NT2/D1 (cell line): ENCODE measurements at regions not wholly inside any gene's neighbourhood (a gene's known extent, or its start where the extent isn't known, plus 50 kb on each side); places are given as distances from the start of the nearest gene placed in this dataset.

Experiments used
- SUZ12 ChIP-seq: IDR thresholded peaks from 2 replicates; pipeline ENCODE4 v1.6.1; 2011; ENCODE audit not compliant: insufficient read length, insufficient read depth; ENCODE audit errors: extremely low read depth
- YY1 ChIP-seq: IDR thresholded peaks from 2 replicates; pipeline ENCODE4 v1.6.1; 2011; ENCODE audit not compliant: insufficient read length, insufficient read depth
- ZNF274 ChIP-seq: IDR thresholded peaks from 2 replicates; pipeline ENCODE4 v1.6.1; 2011; ENCODE audit warnings: mild to moderate bottlenecking, low read depth, low read length

- no peak for TF ChIP-seq ZNF274
- no peak for TF ChIP-seq SUZ12
- TF ChIP-seq YY1, result no peak
Observed at GRCh38 chr10:108901781-108902618, 1021.3 kb downstream of the XPNPEP1 start.
